ENCODE measurements at regions not wholly inside any gene's neighbourhood (a gene's known extent, or its start where the extent isn't known, plus 50 kb on each side); places are given as distances from the start of the nearest gene placed in this dataset.

GRCh38 chr12:65653946-65654629, 170.2 kb upstream of the HMGA2 start:
- no TSS peak for BruUV-seq (replicated peaks)
- DNase-seq (ENCODE audit: low spot score) = no peak
- no peak overlapping the region for H3K4me3 ChIP-seq (ENCODE audit: low read depth, low read length, poor library complexity, severe bottlenecking)
- no peaks in the 10 kb centered on the region for H3K36me3 ChIP-seq (ENCODE audit: insufficient read depth, low read length)
- H4K20me1 ChIP-seq (ENCODE audit: insufficient read depth, low read length) = no peaks in the 10 kb centered on the region
- ChIA-PET CTCF (ENCODE audit: unreplicated experiment) (no interaction called here), POLR2A (interaction anchor here (0.6 kb wide), 1 partner anchor 1057 kb away, joined by 3 read pairs; no protein-coding TSS in a partner anchor)
- no peak overlapping the region for H3K27ac ChIP-seq (ENCODE audit: low read depth, low read length, poor library complexity, severe bottlenecking)
- no peak overlapping the region for H2AFZ ChIP-seq (ENCODE audit: low read length)
- no peaks in the 10 kb centered on the region for H3K9me3 ChIP-seq (ENCODE audit: low read length)
- no peaks in the 10 kb centered on the region for H3K79me2 ChIP-seq (ENCODE audit: insufficient read depth, low read depth, low read length)
- no peaks in the 10 kb centered on the region for H3K4me1 ChIP-seq (ENCODE audit: insufficient read depth, low read length, poor library complexity, severe bottlenecking)
- intact Hi-C loops (cut with micrococcal nuclease; ENCODE audit: unreplicated experiment) = no loop called here
- H3K4me2 ChIP-seq (ENCODE audit: low read length) = no peak overlapping the region
- TF ChIP-seq EZH2phosphoT487 (IDR thresholded peaks at IDR 0.05; ENCODE audit: borderline replicate concordance, low read depth, low read length) (no peak), CTCF (conservative IDR thresholded peaks at IDR 0.05; ENCODE audit: low read length) (no peak)
- H3K9me2 ChIP-seq (ENCODE audit: insufficient read depth, low read length) = no peaks in the 10 kb centered on the region

- no TSS peak for BruUV-seq (replicated peaks)
- DNase-seq (ENCODE audit: low spot score) = no peak
- no peaks in the 10 kb centered on the region for H3K79me2 ChIP-seq (ENCODE audit: insufficient read depth, low read depth, low read length)
- TF ChIP-seq EZH2phosphoT487 (IDR thresholded peaks at IDR 0.05; ENCODE audit: borderline replicate concordance, low read depth, low read length) = no peak
- TF ChIP-seq CTCF (conservative IDR thresholded peaks at IDR 0.05; ENCODE audit: low read length) = no peak
- H3K36me3 ChIP-seq (ENCODE audit: insufficient read depth, low read length) = no peaks in the 10 kb centered on the region
- no peaks in the 10 kb centered on the region for H4K20me1 ChIP-seq (ENCODE audit: insufficient read depth, low read length)
- H3K9me2 ChIP-seq (ENCODE audit: insufficient read depth, low read length) = no peaks in the 10 kb centered on the region
- H2AFZ ChIP-seq (ENCODE audit: low read length) = no peak overlapping the region
- ChIA-PET CTCF (ENCODE audit: unreplicated experiment) (no interaction called here), POLR2A (no interaction called here)
- H3K9me3 ChIP-seq (ENCODE audit: low read length) = no peaks in the 10 kb centered on the region
- H3K27ac ChIP-seq (ENCODE audit: low read depth, low read length, poor library complexity, severe bottlenecking) = no peak overlapping the region
- intact Hi-C loops (cut with micrococcal nuclease; ENCODE audit: unreplicated experiment) = no loop called here
- H3K4me1 ChIP-seq (ENCODE audit: insufficient read depth, low read length, poor library complexity, severe bottlenecking) = no peaks in the 10 kb centered on the region
- no peak overlapping the region for H3K4me2 ChIP-seq (ENCODE audit: low read length)
- H3K4me3 ChIP-seq (ENCODE audit: low read depth, low read length, poor library complexity, severe bottlenecking) = no peak overlapping the region
These were observed 169.2 kb upstream of the HMGA2 start for GRCh38 chr12:65655074-65655493.

GRCh38 chr12:65656156-65656882, 168.0 kb upstream of the HMGA2 start:
- H3K36me3 ChIP-seq (ENCODE audit: insufficient read depth, low read length) = no peaks in the 10 kb centered on the region
- intact Hi-C loops (cut with micrococcal nuclease; ENCODE audit: unreplicated experiment) = no loop called here
- no peak overlapping the region for H2AFZ ChIP-seq (ENCODE audit: low read length)
- ChIA-PET CTCF (ENCODE audit: unreplicated experiment) (no interaction called here), POLR2A (no interaction called here)
- no peak overlapping the region for H3K4me2 ChIP-seq (ENCODE audit: low read length)
- H3K27ac ChIP-seq (ENCODE audit: low read depth, low read length, poor library complexity, severe bottlenecking) = no peak overlapping the region
- no peaks in the 10 kb centered on the region for H3K79me2 ChIP-seq (ENCODE audit: insufficient read depth, low read depth, low read length)
- no peaks in the 10 kb centered on the region for H4K20me1 ChIP-seq (ENCODE audit: insufficient read depth, low read length)
- H3K9me3 ChIP-seq (ENCODE audit: low read length) = no peaks in the 10 kb centered on the region
- no TSS peak for BruUV-seq (replicated peaks)
- H3K4me1 ChIP-seq (ENCODE audit: insufficient read depth, low read length, poor library complexity, severe bottlenecking) = no peaks in the 10 kb centered on the region
- TF ChIP-seq CTCF (conservative IDR thresholded peaks at IDR 0.05; ENCODE audit: low read length) (no peak), EZH2phosphoT487 (IDR thresholded peaks at IDR 0.05; ENCODE audit: borderline replicate concordance, low read depth, low read length) (no peak)
- no peak overlapping the region for H3K4me3 ChIP-seq (ENCODE audit: low read depth, low read length, poor library complexity, severe bottlenecking)
- H3K9me2 ChIP-seq (ENCODE audit: insufficient read depth, low read length) = no peaks in the 10 kb centered on the region
- DNase-seq (ENCODE audit: low spot score) = no peak

All from OCI-LY7 (cell line).